GM23338 (cell line): ENCODE measurements at regions not wholly inside any gene's neighbourhood (a gene's known extent, or its start where the extent isn't known, plus 50 kb on each side); places are given as distances from the start of the nearest gene placed in this dataset.

Experiments used
- CREB1 ChIP-seq: fragments of 250-450 bp; sonication (Bioruptor Pico); IDR thresholded peaks from 2 replicates; pipeline ENCODE4 v1.5.0; 2020; ENCODE audit warnings: low read depth, mild to moderate bottlenecking, moderate library complexity
- EZH2 ChIP-seq: fragments of 200-600 bp; sonication (generic); IDR thresholded peaks from one replicate; pipeline ENCODE4 v1.8.0; 2017; ENCODE audit warnings: antibody characterized with exemption, mild to moderate bottlenecking, low read depth; ENCODE audit not compliant: unreplicated experiment
- EZH2phosphoT487 ChIP-seq: fragments of 200-600 bp; sonication (generic); IDR thresholded peaks from one replicate; pipeline ENCODE4 v1.8.1; 2018; ENCODE audit warnings: antibody characterized with exemption; ENCODE audit not compliant: unreplicated experiment
- JUNB ChIP-seq: IDR thresholded peaks from one replicate; pipeline ENCODE4 v1.6.1; 2016; ENCODE audit warnings: antibody characterized with exemption; ENCODE audit not compliant: unreplicated experiment
- POLR2AphosphoS5 ChIP-seq: IDR thresholded peaks from 2 replicates; pipeline ENCODE4 v1.6.1; 2016; ENCODE audit warnings: antibody characterized with exemption, low read depth
- STAT1 ChIP-seq: IDR thresholded peaks from one replicate; pipeline ENCODE4 v1.6.1; 2016; ENCODE audit warnings: antibody characterized with exemption; ENCODE audit not compliant: unreplicated experiment
- ZNF114 ChIP-seq: fragments of 250-450 bp; sonication (Bioruptor Pico); IDR thresholded peaks from 2 replicates; pipeline ENCODE4 v1.5.0; 2020; ENCODE audit warnings: mild to moderate bottlenecking, moderate library complexity
- ZNF462 ChIP-seq: fragments of 250-450 bp; sonication (Bioruptor Pico); IDR thresholded peaks from 2 replicates; pipeline ENCODE4 v1.5.0; 2020; ENCODE audit warnings: mild to moderate bottlenecking, moderate library complexity
- TF ChIP-seq, protein P1 (sequence below), 2 experiments: fragments of 200-600 bp in 1 of 2; sonication (generic) in 1 of 2; conservative IDR thresholded peaks; 2 replicates each; pipeline versions ENCODE4 v1.5.1 to v1.6.1; 2016 to 2017; ENCODE audit warnings: antibody characterized with exemption in 2 of 2, low read depth in 2 of 2, mild to moderate bottlenecking in 2 of 2, moderate library complexity in 1 of 2
- TF ChIP-seq, protein P2 (sequence below): IDR thresholded peaks from one replicate; pipeline ENCODE4 v1.6.1; 2018; ENCODE audit warnings: antibody characterized with exemption; ENCODE audit not compliant: unreplicated experiment
- TF ChIP-seq, protein P3 (sequence below): IDR thresholded peaks from 2 replicates; pipeline ENCODE4 v1.6.1; 2016; ENCODE audit warnings: antibody characterized with exemption

DNA sequence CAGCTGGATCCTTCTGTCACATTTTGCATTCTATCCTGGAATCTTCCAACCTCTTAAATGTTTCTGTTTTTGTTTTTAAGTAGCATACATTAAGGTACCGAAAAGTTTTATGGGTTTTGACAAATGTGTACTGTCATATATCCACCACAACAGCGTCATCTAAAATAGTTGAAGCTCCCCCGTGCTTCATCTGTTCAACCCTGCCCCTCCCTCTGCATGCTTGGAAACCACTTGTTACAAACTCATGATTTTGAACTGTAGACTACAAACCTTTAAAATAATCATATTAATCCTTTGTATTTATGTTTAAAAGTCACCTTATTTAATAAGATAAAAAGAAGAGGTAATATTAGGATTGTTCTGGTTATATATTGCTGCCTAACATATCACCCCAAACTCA lies 182.8 kb upstream of the SMIM30 start:
- TF ChIP-seq, protein P1, sequence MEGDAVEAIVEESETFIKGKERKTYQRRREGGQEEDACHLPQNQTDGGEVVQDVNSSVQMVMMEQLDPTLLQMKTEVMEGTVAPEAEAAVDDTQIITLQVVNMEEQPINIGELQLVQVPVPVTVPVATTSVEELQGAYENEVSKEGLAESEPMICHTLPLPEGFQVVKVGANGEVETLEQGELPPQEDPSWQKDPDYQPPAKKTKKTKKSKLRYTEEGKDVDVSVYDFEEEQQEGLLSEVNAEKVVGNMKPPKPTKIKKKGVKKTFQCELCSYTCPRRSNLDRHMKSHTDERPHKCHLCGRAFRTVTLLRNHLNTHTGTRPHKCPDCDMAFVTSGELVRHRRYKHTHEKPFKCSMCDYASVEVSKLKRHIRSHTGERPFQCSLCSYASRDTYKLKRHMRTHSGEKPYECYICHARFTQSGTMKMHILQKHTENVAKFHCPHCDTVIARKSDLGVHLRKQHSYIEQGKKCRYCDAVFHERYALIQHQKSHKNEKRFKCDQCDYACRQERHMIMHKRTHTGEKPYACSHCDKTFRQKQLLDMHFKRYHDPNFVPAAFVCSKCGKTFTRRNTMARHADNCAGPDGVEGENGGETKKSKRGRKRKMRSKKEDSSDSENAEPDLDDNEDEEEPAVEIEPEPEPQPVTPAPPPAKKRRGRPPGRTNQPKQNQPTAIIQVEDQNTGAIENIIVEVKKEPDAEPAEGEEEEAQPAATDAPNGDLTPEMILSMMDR (conservative IDR thresholded peaks at IDR 0.05; ENCODE audit: low read depth in 2 of 2) = no peak
- TF ChIP-seq, protein P2, sequence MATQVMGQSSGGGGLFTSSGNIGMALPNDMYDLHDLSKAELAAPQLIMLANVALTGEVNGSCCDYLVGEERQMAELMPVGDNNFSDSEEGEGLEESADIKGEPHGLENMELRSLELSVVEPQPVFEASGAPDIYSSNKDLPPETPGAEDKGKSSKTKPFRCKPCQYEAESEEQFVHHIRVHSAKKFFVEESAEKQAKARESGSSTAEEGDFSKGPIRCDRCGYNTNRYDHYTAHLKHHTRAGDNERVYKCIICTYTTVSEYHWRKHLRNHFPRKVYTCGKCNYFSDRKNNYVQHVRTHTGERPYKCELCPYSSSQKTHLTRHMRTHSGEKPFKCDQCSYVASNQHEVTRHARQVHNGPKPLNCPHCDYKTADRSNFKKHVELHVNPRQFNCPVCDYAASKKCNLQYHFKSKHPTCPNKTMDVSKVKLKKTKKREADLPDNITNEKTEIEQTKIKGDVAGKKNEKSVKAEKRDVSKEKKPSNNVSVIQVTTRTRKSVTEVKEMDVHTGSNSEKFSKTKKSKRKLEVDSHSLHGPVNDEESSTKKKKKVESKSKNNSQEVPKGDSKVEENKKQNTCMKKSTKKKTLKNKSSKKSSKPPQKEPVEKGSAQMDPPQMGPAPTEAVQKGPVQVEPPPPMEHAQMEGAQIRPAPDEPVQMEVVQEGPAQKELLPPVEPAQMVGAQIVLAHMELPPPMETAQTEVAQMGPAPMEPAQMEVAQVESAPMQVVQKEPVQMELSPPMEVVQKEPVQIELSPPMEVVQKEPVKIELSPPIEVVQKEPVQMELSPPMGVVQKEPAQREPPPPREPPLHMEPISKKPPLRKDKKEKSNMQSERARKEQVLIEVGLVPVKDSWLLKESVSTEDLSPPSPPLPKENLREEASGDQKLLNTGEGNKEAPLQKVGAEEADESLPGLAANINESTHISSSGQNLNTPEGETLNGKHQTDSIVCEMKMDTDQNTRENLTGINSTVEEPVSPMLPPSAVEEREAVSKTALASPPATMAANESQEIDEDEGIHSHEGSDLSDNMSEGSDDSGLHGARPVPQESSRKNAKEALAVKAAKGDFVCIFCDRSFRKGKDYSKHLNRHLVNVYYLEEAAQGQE = no peak
- no peak for TF ChIP-seq POLR2AphosphoS5
- no peak for TF ChIP-seq EZH2
- no peak for TF ChIP-seq JUNB
- no peak for TF ChIP-seq ZNF114 (CRISPR knock-in tag)
- TF ChIP-seq STAT1 = no peak
- no peak for TF ChIP-seq CREB1 (CRISPR knock-in tag)
- TF ChIP-seq ZNF462 (CRISPR knock-in tag) = no peak
- TF ChIP-seq EZH2phosphoT487 = no peak
- TF ChIP-seq, protein P3, sequence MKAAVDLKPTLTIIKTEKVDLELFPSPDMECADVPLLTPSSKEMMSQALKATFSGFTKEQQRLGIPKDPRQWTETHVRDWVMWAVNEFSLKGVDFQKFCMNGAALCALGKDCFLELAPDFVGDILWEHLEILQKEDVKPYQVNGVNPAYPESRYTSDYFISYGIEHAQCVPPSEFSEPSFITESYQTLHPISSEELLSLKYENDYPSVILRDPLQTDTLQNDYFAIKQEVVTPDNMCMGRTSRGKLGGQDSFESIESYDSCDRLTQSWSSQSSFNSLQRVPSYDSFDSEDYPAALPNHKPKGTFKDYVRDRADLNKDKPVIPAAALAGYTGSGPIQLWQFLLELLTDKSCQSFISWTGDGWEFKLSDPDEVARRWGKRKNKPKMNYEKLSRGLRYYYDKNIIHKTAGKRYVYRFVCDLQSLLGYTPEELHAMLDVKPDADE = no peak
